Tibial nerve (tissue), 4 donors: ENCODE measurements at regions not wholly inside any gene's neighbourhood (a gene's known extent, or its start where the extent isn't known, plus 50 kb on each side); places are given as distances from the start of the nearest gene placed in this dataset.

ENCODE experiments used
- DNase-seq, 2 donors: peaks; one replicate each; pipeline ENCODE4 v3.0.0-alpha.2; 2019; ENCODE audit warnings: low spot score in 2 of 2
- H3K27ac ChIP-seq, 4 donors: fragments of 200-600 bp; sonication (generic) in 3 of 4; one replicate each; pipeline ENCODE4 v1.5.1; 2017 to 2019; ENCODE audit warnings: mild to moderate bottlenecking in 1 of 4
- H3K27me3 ChIP-seq, 2 donors: fragments of 200-600 bp; sonication (generic) in 1 of 2; one replicate each; pipeline versions ENCODE4 v1.5.1 to v1.6.0; 2017 to 2019
- H3K36me3 ChIP-seq, 3 donors: fragments of 200-600 bp; sonication (generic); one replicate each; pipeline ENCODE4 v1.5.1; 2018 to 2019
- H3K4me1 ChIP-seq, 4 donors: fragments of 200-600 bp; sonication (generic) in 3 of 4; one replicate each; pipeline ENCODE4 v1.5.1; 2017 to 2019
- H3K4me3 ChIP-seq, 4 donors: fragments of 200-600 bp; sonication (generic) in 3 of 4; one replicate each; pipeline ENCODE4 v1.5.1; 2017 to 2019; ENCODE audit warnings: mild to moderate bottlenecking in 1 of 4, moderate library complexity in 1 of 4
- H3K9me3 ChIP-seq, 4 donors: fragments of 200-600 bp; sonication (generic) in 3 of 4; one replicate each; pipeline ENCODE4 v1.5.1; 2017 to 2019
- CTCF ChIP-seq, 5 experiments: fragments of 200-600 bp in 3 of 5; fragments of 450-650 bp in 2 of 5; sonication (generic) in 3 of 5; IDR thresholded peaks; one replicate each; pipeline ENCODE4 v1.5.1; 2016 to 2019; ENCODE audit warnings: antibody characterized with exemption in 5 of 5, mild to moderate bottlenecking in 3 of 5, moderate library complexity in 2 of 5
- EP300 ChIP-seq, 2 donors: sonication (generic); formaldehyde crosslinking; IDR thresholded peaks; one replicate each; pipeline ENCODE4 v1.6.1; 2017; ENCODE audit warnings: antibody characterized with exemption in 2 of 2, mild to moderate bottlenecking in 1 of 2
- POLR2A ChIP-seq, 2 donors: fragments of 450-650 bp; IDR thresholded peaks; one replicate each; pipeline ENCODE4 v1.6.1; 2017; ENCODE audit warnings: antibody characterized with exemption in 2 of 2, mild to moderate bottlenecking in 2 of 2, moderate library complexity in 2 of 2
- WGBS, 2 donors: methylation state at CpG; one replicate each; pipeline ENCODE4 v1.1.5; 2018; 5-methylcytosine and 5-hydroxymethylcytosine counted together

- H3K36me3 ChIP-seq = no peaks in the 10 kb centered on the region
- no peak overlapping the region for H3K4me3 ChIP-seq
- no peaks in the 10 kb centered on the region for H3K27me3 ChIP-seq
- no peaks in the 10 kb centered on the region for H3K9me3 ChIP-seq
- no peaks in the 10 kb centered on the region for H3K4me1 ChIP-seq
- no peak for DNase-seq
- H3K27ac ChIP-seq = no peak overlapping the region
- TF ChIP-seq CTCF (IDR thresholded peaks at IDR 0.05) (no peak), EP300 (IDR thresholded peaks at IDR 0.05) (no peak), POLR2A (IDR thresholded peaks at IDR 0.05) (no peak)
- 49 to 56% methylated on average over 2 of the region's 2 CpGs for WGBS, 2 donors
Observed at GRCh38 chr18:34548120-34548972, 161.8 kb upstream of the DTNA start.

GRCh38 chr18:34548973-34549294 is 161.2 kb upstream of the DTNA start:
- no peak for DNase-seq
- no peaks in the 10 kb centered on the region for H3K9me3 ChIP-seq
- no peaks in the 10 kb centered on the region for H3K36me3 ChIP-seq
- 49 to 51% methylated on average over 2 of the region's 2 CpGs for WGBS, 2 donors
- no peak overlapping the region for H3K4me3 ChIP-seq
- H3K27ac ChIP-seq = no peak overlapping the region
- no peaks in the 10 kb centered on the region for H3K27me3 ChIP-seq
- TF ChIP-seq POLR2A (IDR thresholded peaks at IDR 0.05) (no peak), EP300 (IDR thresholded peaks at IDR 0.05) (no peak), CTCF (IDR thresholded peaks at IDR 0.05) (no peak)
- H3K4me1 ChIP-seq = no peaks in the 10 kb centered on the region

- no peaks in the 10 kb centered on the region for H3K36me3 ChIP-seq
- DNase-seq = no peak
Observed at GRCh38 chr18:34549367-34549766, 160.7 kb upstream of the DTNA start.

GRCh38 chr18:34550156-34550555 is 159.9 kb upstream of the DTNA start:
- 87 to 89% methylated on average over 4 of the region's 4 CpGs for WGBS, 2 donors
- no peak for DNase-seq
- no peaks in the 10 kb centered on the region for H3K36me3 ChIP-seq
- H3K4me1 ChIP-seq = no peaks in the 10 kb centered on the region
- no peaks in the 10 kb centered on the region for H3K27me3 ChIP-seq
- no peak overlapping the region for H3K4me3 ChIP-seq
- H3K27ac ChIP-seq = no peak overlapping the region
- no peak for TF ChIP-seq CTCF (IDR thresholded peaks at IDR 0.05)
- TF ChIP-seq POLR2A (IDR thresholded peaks at IDR 0.05) = no peak
- no peak for TF ChIP-seq EP300 (IDR thresholded peaks at IDR 0.05)
- H3K9me3 ChIP-seq = no peaks in the 10 kb centered on the region

More at GRCh38 chr18:34549367-34549766, 160.7 kb upstream of the DTNA start:
- Histone ChIP-seq H3K9me3 (no peaks in the 10 kb centered on the region), H3K27me3 (no peaks in the 10 kb centered on the region), H3K4me3 (no peak overlapping the region), H3K27ac (no peak overlapping the region), H3K4me1 (no peaks in the 10 kb centered on the region)
- no peak for TF ChIP-seq CTCF (IDR thresholded peaks at IDR 0.05)
- no peak for TF ChIP-seq EP300 (IDR thresholded peaks at IDR 0.05)
- no peak for TF ChIP-seq POLR2A (IDR thresholded peaks at IDR 0.05)

GRCh38 chr18:34550902-34551301 is 159.2 kb upstream of the DTNA start:
- Histone ChIP-seq H3K4me1 (no peaks in the 10 kb centered on the region), H3K27me3 (no peaks in the 10 kb centered on the region), H3K36me3 (no peaks in the 10 kb centered on the region), H3K4me3 (no peak overlapping the region), H3K27ac (no peak overlapping the region), H3K9me3 (no peaks in the 10 kb centered on the region)
- DNase-seq = no peak
- 69 to 74% methylated on average over 1 of the region's 1 CpG for WGBS, 2 donors
- TF ChIP-seq CTCF (IDR thresholded peaks at IDR 0.05) = no peak
- TF ChIP-seq EP300 (IDR thresholded peaks at IDR 0.05) = no peak
- TF ChIP-seq POLR2A (IDR thresholded peaks at IDR 0.05) = no peak
